GM19372 (cell line): ENCODE measurements at regions not wholly inside any gene's neighbourhood (a gene's known extent, or its start where the extent isn't known, plus 50 kb on each side); places are given as distances from the start of the nearest gene placed in this dataset.

Experiments
- ATAC-seq: cut with Tn5 transposase; IDR thresholded peaks from one replicate; pipeline ENCODE4 v1.9.1; 2021; ENCODE audit warnings: mild to moderate bottlenecking, low read depth, moderate library complexity; ENCODE audit not compliant: unreplicated experiment

GRCh38 chr3:161987933-161988332 is 491.3 kb downstream of the OTOL1 start:
- ATAC-seq: no peak

DNA sequence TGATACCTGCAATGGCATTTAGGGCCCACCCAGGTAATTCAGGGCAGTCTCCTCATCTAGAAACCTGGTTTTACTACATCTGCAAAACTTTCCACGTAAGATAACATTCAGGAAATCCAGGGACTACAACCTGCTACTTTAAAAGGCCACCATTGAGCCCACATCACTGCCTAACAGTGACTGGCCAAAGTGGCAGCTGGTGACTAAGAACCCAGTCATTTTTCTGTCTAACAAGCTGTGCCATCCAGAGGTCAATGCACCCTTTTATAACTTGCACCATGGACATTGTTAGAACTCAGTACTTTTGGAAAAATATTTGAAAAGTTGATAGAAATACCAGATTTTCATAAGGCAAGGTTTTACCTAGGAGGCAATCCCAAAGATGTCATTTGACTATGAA is 492.4 kb downstream of the OTOL1 start:
- no peak for ATAC-seq

DNA sequence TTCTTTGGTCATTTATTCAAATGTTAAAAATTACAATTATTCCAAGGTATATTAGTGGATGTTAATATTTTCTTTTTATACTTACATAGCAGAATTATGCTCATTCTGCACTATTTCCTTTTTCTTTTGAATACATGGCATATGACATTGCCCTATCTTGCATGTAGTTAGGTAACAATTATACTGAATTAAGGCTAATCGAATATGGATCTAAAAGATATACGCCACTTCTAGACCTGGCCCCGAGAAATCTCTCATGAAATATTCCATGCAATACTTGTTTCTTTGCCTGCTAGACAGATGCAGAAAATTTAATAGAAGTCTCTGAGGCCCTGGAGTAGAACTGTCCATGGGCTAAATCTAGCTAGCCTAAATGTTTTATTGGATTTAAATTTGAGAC is 493.4 kb downstream of the OTOL1 start:
- no peak for ATAC-seq

- ATAC-seq: no peak
Observed at GRCh38 chr3:161991901-161992540, 495.4 kb downstream of the OTOL1 start.

DNA sequence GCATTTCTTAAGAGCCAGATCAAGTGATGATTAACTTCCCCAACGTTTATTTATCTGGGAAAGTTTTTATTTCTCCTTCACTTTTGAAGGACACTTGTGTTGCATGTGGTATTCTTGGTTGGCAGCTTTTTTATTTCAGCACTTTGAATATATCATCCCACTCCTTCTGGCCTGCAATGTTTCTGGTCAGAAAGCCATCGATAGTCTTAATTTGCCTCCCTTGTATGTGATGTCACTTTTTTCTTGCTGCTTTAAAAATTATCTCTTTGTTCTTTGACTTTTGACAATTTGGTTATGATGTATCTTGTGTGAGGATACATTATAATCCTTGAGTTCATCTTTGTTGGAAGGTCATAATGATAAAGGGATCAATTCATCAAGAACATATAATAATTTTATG is 503.2 kb downstream of the OTOL1 start:
- ATAC-seq: no peak

DNA sequence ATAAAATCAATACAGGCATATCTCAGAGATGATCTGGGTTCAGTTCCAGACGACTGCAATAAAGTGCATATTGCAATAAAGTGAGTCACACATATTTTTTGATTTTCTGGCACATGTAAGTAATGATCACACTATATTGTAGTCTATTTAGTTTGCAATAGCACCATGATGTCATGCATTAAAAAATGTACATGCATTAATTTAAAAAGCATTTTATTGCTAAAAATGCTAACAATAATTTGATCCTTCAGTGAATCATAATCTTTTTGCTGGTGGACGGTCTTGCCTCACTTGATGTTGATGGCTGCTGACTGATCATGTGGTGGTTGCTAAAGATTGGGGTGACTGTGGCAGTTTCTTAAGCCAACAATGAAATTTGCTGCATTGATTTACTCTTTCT is 511.1 kb downstream of the OTOL1 start:
- no peak for ATAC-seq

DNA sequence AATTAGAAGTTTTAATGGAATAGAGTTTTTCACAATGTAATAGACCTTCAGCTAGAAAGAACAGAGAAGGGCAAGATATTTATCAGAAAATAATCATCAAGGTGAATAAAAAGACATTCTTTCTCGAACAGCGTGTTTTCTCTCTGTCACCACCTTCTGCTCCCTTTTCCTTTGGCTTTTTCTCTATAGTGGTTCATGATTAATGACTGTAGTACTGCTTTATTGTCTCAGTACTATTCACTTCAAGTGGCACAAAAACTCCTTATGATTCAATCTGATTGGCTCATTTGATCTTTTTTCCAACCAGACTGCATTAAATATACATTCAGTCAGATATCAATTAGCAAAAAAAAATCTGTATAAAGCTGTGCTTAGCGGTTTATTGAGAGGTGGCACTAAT is 516.0 kb downstream of the OTOL1 start:
- no peak for ATAC-seq

GRCh38 chr3:162014284-162014683 is 517.7 kb downstream of the OTOL1 start:
- ATAC-seq: no peak

GRCh38 chr3:162015856-162016255 is 519.2 kb downstream of the OTOL1 start:
- no peak for ATAC-seq

GRCh38 chr3:162019817-162020216 is 523.2 kb downstream of the OTOL1 start:
- ATAC-seq: no peak

DNA sequence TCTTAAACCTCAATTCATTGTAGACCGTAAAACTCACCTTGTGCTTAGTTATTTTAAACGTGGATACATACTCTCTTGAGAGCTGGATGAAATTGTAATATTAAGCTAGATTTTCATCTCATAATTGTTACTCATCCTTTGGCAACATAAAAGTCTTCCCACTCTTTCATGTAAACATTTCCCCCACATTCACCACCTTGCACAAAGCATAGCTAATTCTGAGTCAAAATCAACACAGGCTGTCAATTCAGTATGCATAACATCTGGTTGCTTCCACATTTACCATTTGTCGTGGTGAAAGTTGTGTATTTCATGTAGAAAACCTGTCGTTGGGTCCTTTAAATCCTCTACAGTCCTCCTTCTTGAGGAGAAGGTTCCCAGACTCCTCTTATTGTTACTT is 524.6 kb downstream of the OTOL1 start:
- no peak for ATAC-seq

GRCh38 chr3:162022911-162023310 is 526.3 kb downstream of the OTOL1 start:
- ATAC-seq: no peak

DNA sequence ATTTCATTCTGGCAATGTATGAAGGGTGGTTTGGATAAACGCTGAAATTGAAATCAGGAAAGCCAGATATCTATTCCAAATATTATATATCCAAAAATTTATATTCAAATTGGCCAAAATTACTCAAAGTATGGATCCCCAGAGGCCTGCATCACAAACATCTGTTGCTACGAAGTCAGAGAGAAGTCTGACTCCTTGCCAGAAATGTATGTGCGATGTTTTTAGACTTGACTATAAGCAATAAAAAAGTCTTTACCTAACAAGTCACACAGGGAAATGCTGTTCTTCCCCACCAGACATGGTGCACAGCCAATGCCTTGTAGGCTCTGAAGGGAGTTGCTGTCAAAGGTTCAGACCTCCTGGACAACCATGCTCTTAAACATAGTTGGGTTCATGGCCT is 533.1 kb downstream of the OTOL1 start:
- ATAC-seq: no peak

GRCh38 chr3:162034368-162034767 is 537.8 kb downstream of the OTOL1 start:
- no peak for ATAC-seq

DNA sequence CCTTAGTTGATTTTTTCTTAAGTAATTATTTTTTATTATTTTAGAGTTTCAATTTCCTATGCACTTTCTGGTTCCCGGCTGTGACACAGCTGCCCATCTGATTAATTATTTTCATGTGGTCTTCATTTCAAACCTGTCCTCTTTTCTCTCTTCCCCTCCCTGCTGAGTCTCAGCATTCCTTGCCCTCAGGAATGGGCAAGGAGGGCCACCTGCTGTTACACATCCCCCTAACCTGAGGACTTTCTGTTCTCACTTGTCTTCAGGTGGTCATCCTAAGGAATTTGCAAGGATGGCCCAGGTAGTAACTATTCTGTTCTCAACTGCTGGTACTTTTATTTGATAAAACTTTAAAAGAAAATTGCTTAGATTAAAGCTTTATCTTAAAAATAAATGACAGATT is 545.0 kb downstream of the OTOL1 start:
- no peak for ATAC-seq

DNA sequence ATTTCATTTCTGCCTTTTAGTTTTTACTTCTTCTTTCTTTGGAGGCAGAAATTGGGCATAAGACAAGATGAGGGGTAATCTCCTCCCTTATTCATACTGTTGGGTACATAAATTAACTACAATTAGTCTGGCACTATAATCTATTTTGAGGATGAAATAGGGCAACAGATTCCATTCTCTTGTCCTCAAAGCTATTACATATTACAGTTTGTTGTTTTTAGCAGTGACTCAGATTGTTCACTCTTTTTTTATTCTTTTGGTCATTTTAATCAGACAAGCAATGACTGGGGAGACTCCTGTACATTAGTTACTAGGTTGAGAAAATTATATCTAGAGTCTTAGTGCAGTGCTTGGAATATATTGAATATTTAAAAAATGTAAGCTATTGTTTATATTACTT is 556.0 kb downstream of the OTOL1 start:
- no peak for ATAC-seq

DNA sequence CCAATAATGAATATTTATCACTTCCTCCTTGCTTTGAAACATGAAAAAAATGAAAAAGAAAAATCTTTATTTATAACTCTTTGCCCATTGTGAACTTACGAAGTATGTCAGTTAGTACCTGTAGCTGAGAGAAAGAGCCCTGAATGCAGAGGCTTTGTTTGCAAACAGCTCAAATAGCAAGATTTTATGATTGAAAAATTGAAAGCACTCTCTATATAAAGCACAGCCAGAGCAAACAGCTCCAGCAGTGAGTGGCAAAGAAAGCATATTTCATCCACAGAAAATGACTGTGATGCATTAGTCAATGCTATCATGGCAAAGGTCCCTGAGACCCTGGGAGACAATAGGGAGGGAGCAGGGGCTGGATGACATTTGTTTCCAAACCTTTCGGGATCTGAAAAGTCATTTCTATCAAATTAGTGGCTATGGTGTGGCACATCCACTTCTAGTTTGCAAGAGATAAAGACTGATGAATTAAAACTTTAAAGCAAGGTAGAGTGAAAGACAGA is 576.1 kb downstream of the OTOL1 start:
- no peak for ATAC-seq

DNA sequence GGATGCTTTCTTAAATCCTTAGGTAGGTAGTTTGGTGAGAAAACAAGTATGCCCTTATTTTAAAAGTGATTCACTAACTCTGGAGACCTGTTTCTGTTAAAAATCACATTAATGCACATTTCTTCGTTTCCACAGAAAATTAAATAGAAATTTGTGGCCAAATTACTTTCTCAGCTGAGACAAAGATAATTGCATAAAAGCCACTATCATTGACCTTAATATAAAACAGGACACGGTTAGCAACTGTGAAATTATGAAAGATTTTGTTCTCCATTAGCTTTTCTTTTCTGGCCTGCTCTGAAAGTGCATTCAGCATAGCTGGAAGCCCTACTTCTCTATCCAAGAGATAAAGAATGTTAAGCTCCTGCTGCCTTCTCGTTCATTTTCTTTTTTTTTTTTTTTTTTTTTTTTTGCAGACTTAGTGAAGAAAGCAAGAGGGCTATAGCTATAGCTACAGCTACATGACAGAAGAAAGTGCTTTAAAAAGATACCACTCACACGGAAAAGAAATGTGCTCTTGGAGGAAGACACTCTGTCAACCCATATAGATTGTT is 576.9 kb downstream of the OTOL1 start:
- no peak for ATAC-seq

GRCh38 chr3:162077108-162077507 is 580.5 kb downstream of the OTOL1 start:
- no peak for ATAC-seq

DNA sequence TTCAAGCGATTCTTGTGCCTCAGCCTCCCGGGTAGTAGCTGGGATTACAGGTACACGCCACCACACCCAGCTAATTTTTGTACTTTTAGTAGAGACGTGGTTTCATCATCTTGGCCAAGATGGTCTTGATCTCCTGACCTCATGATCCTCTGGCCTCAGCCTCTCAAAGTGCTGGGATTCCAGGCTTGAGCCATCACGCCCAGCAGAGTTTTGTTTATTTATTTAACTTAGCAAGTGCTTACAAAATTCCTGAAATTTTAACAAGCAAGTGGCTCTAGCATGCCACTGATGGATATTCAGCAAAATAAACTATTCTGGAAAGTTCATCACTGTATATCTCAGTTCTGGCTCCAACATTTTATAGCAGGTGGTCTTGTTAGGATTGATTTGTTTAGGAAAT is 585.9 kb downstream of the OTOL1 start:
- ATAC-seq: no peak

DNA sequence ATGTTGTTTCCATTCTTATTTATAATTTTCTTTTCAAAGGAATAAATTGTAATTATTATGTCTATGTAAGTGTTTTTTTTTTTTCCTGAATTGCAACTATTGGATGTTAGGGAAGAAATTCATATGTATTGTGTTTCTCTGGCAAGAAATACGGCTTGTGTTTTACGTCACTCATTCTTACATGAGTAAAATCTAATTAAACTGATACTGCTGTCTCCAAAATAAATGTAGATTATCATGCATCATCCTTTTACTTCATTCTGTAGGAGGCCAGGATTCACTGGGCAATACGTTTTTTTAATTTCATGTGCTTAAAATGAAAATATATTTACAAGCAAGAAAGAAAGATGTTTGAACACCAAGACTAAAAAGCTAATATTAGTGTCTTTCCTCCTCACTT is 590.8 kb downstream of the OTOL1 start:
- no peak for ATAC-seq

GRCh38 chr3:162092751-162093150 is 596.1 kb downstream of the OTOL1 start:
- ATAC-seq: no peak

GRCh38 chr3:162094301-162094700 is 597.7 kb downstream of the OTOL1 start:
- no peak for ATAC-seq
